Mesodermal cell (in vitro differentiated cells): ENCODE measurements at regions not wholly inside any gene's neighbourhood (a gene's known extent, or its start where the extent isn't known, plus 50 kb on each side); places are given as distances from the start of the nearest gene placed in this dataset.

Experiments used
- H3K27ac ChIP-seq: 2 replicates; pipeline ENCODE4 v1.7.0; 2013; ENCODE audit warnings: mild to moderate bottlenecking, low read depth, low read length, moderate library complexity; ENCODE audit not compliant: severe bottlenecking
- H3K36me3 ChIP-seq: 2 replicates; pipeline ENCODE4 v1.7.1; 2013; ENCODE audit warnings: mild to moderate bottlenecking, low read length, moderate library complexity; ENCODE audit not compliant: control insufficient read depth, insufficient read depth
- H3K4me1 ChIP-seq: one replicate; pipeline ENCODE4 v1.7.1; 2013; ENCODE audit warnings: mild to moderate bottlenecking, low read length; ENCODE audit not compliant: insufficient read depth, control insufficient read depth, poor library complexity, severe bottlenecking
- H3K4me3 ChIP-seq: 2 replicates; pipeline ENCODE4 v1.7.0; 2013; ENCODE audit warnings: low read length, control low read depth, mild to moderate bottlenecking; ENCODE audit not compliant: insufficient read depth, poor library complexity, severe bottlenecking; ENCODE audit errors: extremely low read depth
- H3K9me3 ChIP-seq: 2 replicates; pipeline ENCODE4 v1.7.1; 2013; ENCODE audit warnings: mild to moderate bottlenecking, low read length, moderate library complexity; ENCODE audit not compliant: control insufficient read depth
- WGBS, 2 experiments: methylation state at CpG; one replicate each; pipeline ENCODE4 v1.1.5; 2013; ENCODE audit warnings: missing lambda C conversion rate in 2 of 2; ENCODE audit not compliant: insufficient coverage in 2 of 2; 5-methylcytosine and 5-hydroxymethylcytosine counted together

- no peak overlapping the region for H3K4me3 ChIP-seq
- 62 to 92% methylated on average over 2 to 7 of the region's 11 CpGs for WGBS, 2 experiments
- no peaks in the 10 kb centered on the region for H3K36me3 ChIP-seq
- no peaks in the 10 kb centered on the region for H3K4me1 ChIP-seq
- no peaks in the 10 kb centered on the region for H3K9me3 ChIP-seq
- H3K27ac ChIP-seq: no peak overlapping the region
Observed at GRCh38 chr2:118721817-118722551, 125.5 kb downstream of the EN1 start.

- H3K9me3 ChIP-seq: no peaks in the 10 kb centered on the region
- no peak overlapping the region for H3K27ac ChIP-seq
- no peaks in the 10 kb centered on the region for H3K36me3 ChIP-seq
- no peak overlapping the region for H3K4me3 ChIP-seq
- 84 to 100% methylated on average over 2 to 3 of the region's 4 CpGs for WGBS, 2 experiments
- H3K4me1 ChIP-seq: no peaks in the 10 kb centered on the region
Observed at GRCh38 chr2:118720866-118721265, 126.6 kb downstream of the EN1 start.

GRCh38 chr2:118718921-118719320 is 128.5 kb downstream of the EN1 start:
- H3K4me1 ChIP-seq: no peaks in the 10 kb centered on the region
- no peaks in the 10 kb centered on the region for H3K36me3 ChIP-seq
- no peak overlapping the region for H3K27ac ChIP-seq
- H3K4me3 ChIP-seq: no peak overlapping the region
- H3K9me3 ChIP-seq: no peaks in the 10 kb centered on the region

GRCh38 chr2:118716102-118716501 is 131.3 kb downstream of the EN1 start:
- H3K9me3 ChIP-seq: no peaks in the 10 kb centered on the region
- H3K4me1 ChIP-seq: no peaks in the 10 kb centered on the region
- WGBS, 2 experiments: 81 to 85% methylated on average over 6 of the region's 6 CpGs

DNA sequence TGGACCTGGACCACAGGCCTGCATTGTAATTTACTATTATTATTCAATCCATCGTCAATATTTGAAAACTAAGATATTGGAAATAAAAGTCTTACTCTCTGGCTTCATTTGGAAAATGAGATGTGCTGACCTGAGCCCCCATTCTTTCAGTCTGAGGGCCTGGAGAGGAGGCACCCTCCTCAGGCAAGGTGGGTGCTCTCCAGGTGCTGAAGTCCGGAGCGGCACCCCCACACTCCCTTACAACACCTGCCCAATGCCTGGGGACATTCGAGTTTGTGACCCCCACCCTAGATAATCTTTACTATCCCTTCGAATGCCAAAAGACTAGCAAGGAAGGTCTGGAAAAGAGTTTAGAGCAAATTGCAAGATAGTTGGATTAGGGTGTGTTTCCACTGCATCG is 133.3 kb downstream of the EN1 start:
- Histone ChIP-seq H3K4me3 (no peak overlapping the region), H3K4me1 (no peaks in the 10 kb centered on the region), H3K36me3 (no peaks in the 10 kb centered on the region), H3K27ac (no peak overlapping the region), H3K9me3 (no peaks in the 10 kb centered on the region)
- 83 to 100% methylated on average over 1 of the region's 6 CpGs for WGBS, 2 experiments

More at GRCh38 chr2:118716102-118716501, 131.3 kb downstream of the EN1 start:
- H3K36me3 ChIP-seq: no peaks in the 10 kb centered on the region
- no peak overlapping the region for H3K27ac ChIP-seq
- H3K4me3 ChIP-seq: no peak overlapping the region

DNA sequence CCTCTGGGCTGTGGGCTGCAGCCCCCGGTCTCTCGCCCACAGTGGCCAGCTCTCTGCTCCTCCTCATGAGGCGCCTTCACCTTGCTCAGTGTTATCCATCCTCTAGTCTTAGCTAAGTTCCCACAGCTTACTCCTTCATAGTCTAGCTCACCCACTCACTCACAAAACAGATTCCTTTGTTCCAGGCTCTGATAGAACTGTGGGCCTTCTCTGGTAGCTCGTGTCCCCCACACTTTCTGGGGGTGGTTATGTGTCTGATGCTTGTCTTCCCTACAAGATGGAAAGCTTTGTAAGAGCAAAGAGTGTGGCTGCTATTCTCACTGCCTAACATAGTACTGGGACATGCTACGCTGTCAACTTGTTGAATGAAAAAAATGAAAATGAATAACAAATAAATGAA is 135.8 kb downstream of the EN1 start:
- H3K4me1 ChIP-seq: no peaks in the 10 kb centered on the region
- H3K4me3 ChIP-seq: no peak overlapping the region
- 93 to 95% methylated on average over 3 of the region's 5 CpGs for WGBS, 2 experiments
- H3K36me3 ChIP-seq: no peaks in the 10 kb centered on the region
- H3K9me3 ChIP-seq: no peaks in the 10 kb centered on the region
- H3K27ac ChIP-seq: no peak overlapping the region

DNA sequence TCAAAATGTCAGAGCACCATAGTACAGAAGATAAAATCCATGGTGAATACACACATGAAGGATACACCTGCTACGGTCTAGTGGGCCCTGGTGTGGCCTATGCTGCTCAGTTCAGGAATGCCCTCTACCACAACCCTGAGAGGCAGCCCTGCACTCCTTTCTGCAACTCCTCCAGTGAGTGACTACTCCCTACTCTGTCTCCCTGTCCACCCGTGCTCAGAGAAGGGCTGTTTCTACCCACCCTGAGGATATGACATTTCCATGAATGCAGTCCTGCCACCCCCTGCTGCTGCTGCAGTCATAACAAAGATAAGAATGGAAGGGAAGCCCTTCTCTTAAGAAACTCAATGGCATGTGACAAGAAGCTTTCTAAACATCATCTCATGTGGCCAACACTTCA is 137.0 kb downstream of the EN1 start:
- H3K9me3 ChIP-seq: no peaks in the 10 kb centered on the region
- H3K4me1 ChIP-seq: no peaks in the 10 kb centered on the region
- no peak overlapping the region for H3K4me3 ChIP-seq
- 58 to 67% methylated on average over 1 to 2 of the region's 2 CpGs for WGBS, 2 experiments
- no peak overlapping the region for H3K27ac ChIP-seq
- H3K36me3 ChIP-seq: no peaks in the 10 kb centered on the region

DNA sequence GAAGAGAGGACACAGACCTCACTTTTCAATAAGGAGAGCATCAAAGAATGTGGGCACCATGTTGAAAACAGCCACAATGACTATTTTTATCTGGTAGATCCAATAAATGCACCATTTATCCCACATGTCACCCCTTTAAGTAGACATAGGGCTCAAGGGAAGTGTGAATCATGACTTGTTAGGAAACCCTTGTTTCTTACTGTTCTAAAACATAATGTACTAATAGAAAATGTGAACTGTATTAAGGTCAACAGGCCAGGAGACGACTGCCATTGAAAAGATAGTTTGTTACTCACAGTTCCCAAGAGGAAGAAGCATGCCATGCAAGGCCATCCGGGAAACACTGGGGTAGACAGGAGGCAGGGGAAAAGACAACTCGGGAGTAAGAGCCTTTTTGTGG is 137.7 kb downstream of the EN1 start:
- Histone ChIP-seq H3K27ac (no peak overlapping the region), H3K4me1 (no peaks in the 10 kb centered on the region), H3K36me3 (no peaks in the 10 kb centered on the region), H3K9me3 (no peaks in the 10 kb centered on the region), H3K4me3 (no peak overlapping the region)
- 84 to 92% methylated on average over 2 to 3 of the region's 3 CpGs for WGBS, 2 experiments

DNA sequence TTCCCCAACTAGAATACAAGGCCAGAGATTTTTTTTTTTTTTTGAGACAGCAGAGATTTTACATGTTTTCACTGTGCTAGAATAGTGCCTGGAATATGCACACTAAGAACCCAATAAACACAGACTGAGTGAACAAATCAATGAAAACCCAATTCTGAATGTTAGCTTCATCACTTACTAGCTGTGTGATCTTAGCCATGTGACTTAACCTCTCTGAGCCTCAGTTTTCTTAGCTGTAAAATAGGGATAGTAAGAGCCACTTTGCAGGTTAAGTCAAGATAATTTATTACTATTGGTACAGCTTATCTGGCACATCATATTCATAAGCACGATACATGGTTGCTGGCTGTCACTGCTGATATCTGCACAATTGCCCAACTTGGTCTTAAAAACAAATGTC is 140.6 kb downstream of the EN1 start:
- Histone ChIP-seq H3K4me3 (no peak overlapping the region), H3K4me1 (no peaks in the 10 kb centered on the region)
- 83 to 100% methylated on average over 1 of the region's 1 CpG for WGBS, 2 experiments

GRCh38 chr2:118706371-118706770 is 141.1 kb downstream of the EN1 start:
- H3K36me3 ChIP-seq: no peaks in the 10 kb centered on the region
- H3K4me1 ChIP-seq: no peaks in the 10 kb centered on the region
- H3K9me3 ChIP-seq: no peaks in the 10 kb centered on the region
- H3K27ac ChIP-seq: no peak overlapping the region
- WGBS, 2 experiments: 76 to 86% methylated on average over 3 to 4 of the region's 4 CpGs
- H3K4me3 ChIP-seq: no peak overlapping the region

More for the DNA sequence above, 140.6 kb downstream of the EN1 start:
- Histone ChIP-seq H3K36me3 (no peaks in the 10 kb centered on the region), H3K9me3 (no peaks in the 10 kb centered on the region), H3K27ac (no peak overlapping the region)

- Histone ChIP-seq H3K9me3 (no peaks in the 10 kb centered on the region), H3K27ac (no peak overlapping the region), H3K4me1 (no peaks in the 10 kb centered on the region), H3K4me3 (no peak overlapping the region), H3K36me3 (no peaks in the 10 kb centered on the region)
- 100% methylated on average over 1 of the region's 1 CpG for WGBS, 2 experiments
Observed at GRCh38 chr2:118705032-118705431, 142.4 kb downstream of the EN1 start.
